Thoracic aorta (tissue), 2 donors: ENCODE measurements at regions not wholly inside any gene's neighbourhood (a gene's known extent, or its start where the extent isn't known, plus 50 kb on each side); places are given as distances from the start of the nearest gene placed in this dataset.

Source experiments
- ATAC-seq: fragments of 150-250 bp; one replicate; pipeline ENCODE4 v1.8.0; 2017; ENCODE audit warnings: low read depth; ENCODE audit not compliant: insufficient number of reproducible peaks, low FRiP score
- DNase-seq: peaks from one replicate; pipeline ENCODE4 v3.0.0-alpha.2; 2020; ENCODE audit warnings: low spot score
- H3K27ac ChIP-seq, 2 donors: fragments of 200-600 bp; sonication (generic); 1 replicate in 1 of 2; 2 replicates in 1 of 2; pipeline ENCODE4 v1.5.1; 2016; ENCODE audit warnings: mild to moderate bottlenecking in 2 of 2, moderate library complexity in 2 of 2
- H3K27me3 ChIP-seq: fragments of 200-600 bp; sonication (generic); replicated peaks from 2 replicates; pipeline ENCODE4 v1.6.0; 2016; ENCODE audit warnings: mild to moderate bottlenecking; ENCODE audit not compliant: insufficient read depth
- H3K36me3 ChIP-seq: fragments of 200-600 bp; sonication (generic); one replicate; pipeline ENCODE4 v1.5.1; 2016
- H3K4me1 ChIP-seq, 2 donors: fragments of 200-600 bp; sonication (generic); 1 replicate in 1 of 2; 2 replicates in 1 of 2; pipeline versions ENCODE4 v1.5.1 to v1.6.0; 2016; ENCODE audit warnings: low read depth in 2 of 2, mild to moderate bottlenecking in 1 of 2; ENCODE audit not compliant: control insufficient read depth in 1 of 2
- H3K4me3 ChIP-seq: fragments of 200-600 bp; sonication (generic); 2 replicates; pipeline ENCODE4 v1.5.1; 2016; ENCODE audit warnings: mild to moderate bottlenecking
- H3K9me3 ChIP-seq: fragments of 200-600 bp; sonication (generic); 2 replicates; pipeline ENCODE4 v1.5.1; 2016
- CTCF ChIP-seq: fragments of 200-600 bp; sonication (generic); IDR thresholded peaks from one replicate; pipeline ENCODE4 v1.5.1; 2019; ENCODE audit warnings: antibody characterized with exemption

GRCh38 chr3:44061268-44061667, 180.4 kb upstream of the TOPAZ1 start:
- DNase-seq (no peak), ATAC-seq (no peak)
- no peak overlapping the region for H3K27ac ChIP-seq
- H3K4me1 ChIP-seq, result peaks cover 3 to 17% of the 10 kb centered on the region in 2 donors
- no peak overlapping the region for H3K4me3 ChIP-seq
- H3K27me3 ChIP-seq, result no peaks in the 10 kb centered on the region
- H3K36me3 ChIP-seq, result no peaks in the 10 kb centered on the region
- TF ChIP-seq CTCF, result no peak
- H3K9me3 ChIP-seq, result no peaks in the 10 kb centered on the region

- Histone ChIP-seq H3K4me3 (no peak overlapping the region), H3K4me1 (peaks cover 3 to 17% of the 10 kb centered on the region in 2 donors), H3K9me3 (no peaks in the 10 kb centered on the region), H3K27ac (no peak overlapping the region), H3K36me3 (no peaks in the 10 kb centered on the region), H3K27me3 (no peaks in the 10 kb centered on the region)
- DNase-seq (no peak), ATAC-seq (no peak)
- no peak for TF ChIP-seq CTCF
Measured at GRCh38 chr3:44061961-44062360, 179.7 kb upstream of the TOPAZ1 start.

- H3K36me3 ChIP-seq, result no peaks in the 10 kb centered on the region
- peak; percentile 77 for ATAC-seq
- TF ChIP-seq CTCF, result peak; percentile 9
- peaks cover 3 to 17% of the 10 kb centered on the region in 2 donors for H3K4me1 ChIP-seq
- H3K27me3 ChIP-seq, result no peaks in the 10 kb centered on the region
- H3K9me3 ChIP-seq, result no peaks in the 10 kb centered on the region
- H3K4me3 ChIP-seq, result no peak overlapping the region
- no peak for DNase-seq
- no peak overlapping the region for H3K27ac ChIP-seq
Measured at GRCh38 chr3:44065311-44066094, 176.2 kb upstream of the TOPAZ1 start.

- no peaks in the 10 kb centered on the region for H3K9me3 ChIP-seq
- H3K4me3 ChIP-seq, result no peak overlapping the region
- H3K27ac ChIP-seq, result no peak overlapping the region
- no peaks in the 10 kb centered on the region for H3K27me3 ChIP-seq
- ATAC-seq (no peak), DNase-seq (no peak)
- no peak for TF ChIP-seq CTCF
- H3K36me3 ChIP-seq, result no peaks in the 10 kb centered on the region
- peaks cover 3 to 17% of the 10 kb centered on the region in 2 donors for H3K4me1 ChIP-seq
Measured at GRCh38 chr3:44066806-44067205, 174.9 kb upstream of the TOPAZ1 start.

- H3K27ac ChIP-seq, result no peak overlapping the region
- H3K4me3 ChIP-seq, result no peak overlapping the region
- ATAC-seq (no peak), DNase-seq (no peak)
- H3K9me3 ChIP-seq, result no peaks in the 10 kb centered on the region
- peaks cover 3 to 17% of the 10 kb centered on the region in 2 donors for H3K4me1 ChIP-seq
- H3K36me3 ChIP-seq, result no peaks in the 10 kb centered on the region
- no peak for TF ChIP-seq CTCF
- no peaks in the 10 kb centered on the region for H3K27me3 ChIP-seq
Measured at GRCh38 chr3:44067431-44067830, 174.3 kb upstream of the TOPAZ1 start.
